ENCODE measurements at regions not wholly inside any gene's neighbourhood (a gene's known extent, or its start where the extent isn't known, plus 50 kb on each side); places are given as distances from the start of the nearest gene placed in this dataset.

DNA sequence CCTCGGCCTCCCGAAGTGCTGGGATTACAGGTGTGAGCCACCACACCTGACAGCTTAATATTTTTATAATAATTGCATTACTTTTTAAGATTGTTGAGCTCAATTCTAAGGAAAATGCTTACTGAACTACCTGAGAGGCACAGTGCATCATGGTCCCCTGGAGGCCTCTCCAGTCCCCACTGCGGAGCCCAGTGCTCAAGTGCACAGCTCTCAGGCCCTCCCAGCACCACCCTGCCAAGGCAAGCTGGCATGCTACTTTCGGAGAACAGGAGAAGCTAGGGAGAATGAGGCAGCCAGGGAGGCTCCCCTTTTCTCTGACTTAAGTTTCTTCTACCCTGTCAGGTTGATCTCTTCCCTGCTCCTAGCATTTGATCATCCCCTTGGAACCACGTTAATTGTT is 64.2 kb upstream of the CECR2 start:
- TF ChIP-seq EZH2 (IDR thresholded peaks at IDR 0.05; ENCODE audit: borderline replicate concordance, low read length): no peak
- TF ChIP-seq, protein P1, sequence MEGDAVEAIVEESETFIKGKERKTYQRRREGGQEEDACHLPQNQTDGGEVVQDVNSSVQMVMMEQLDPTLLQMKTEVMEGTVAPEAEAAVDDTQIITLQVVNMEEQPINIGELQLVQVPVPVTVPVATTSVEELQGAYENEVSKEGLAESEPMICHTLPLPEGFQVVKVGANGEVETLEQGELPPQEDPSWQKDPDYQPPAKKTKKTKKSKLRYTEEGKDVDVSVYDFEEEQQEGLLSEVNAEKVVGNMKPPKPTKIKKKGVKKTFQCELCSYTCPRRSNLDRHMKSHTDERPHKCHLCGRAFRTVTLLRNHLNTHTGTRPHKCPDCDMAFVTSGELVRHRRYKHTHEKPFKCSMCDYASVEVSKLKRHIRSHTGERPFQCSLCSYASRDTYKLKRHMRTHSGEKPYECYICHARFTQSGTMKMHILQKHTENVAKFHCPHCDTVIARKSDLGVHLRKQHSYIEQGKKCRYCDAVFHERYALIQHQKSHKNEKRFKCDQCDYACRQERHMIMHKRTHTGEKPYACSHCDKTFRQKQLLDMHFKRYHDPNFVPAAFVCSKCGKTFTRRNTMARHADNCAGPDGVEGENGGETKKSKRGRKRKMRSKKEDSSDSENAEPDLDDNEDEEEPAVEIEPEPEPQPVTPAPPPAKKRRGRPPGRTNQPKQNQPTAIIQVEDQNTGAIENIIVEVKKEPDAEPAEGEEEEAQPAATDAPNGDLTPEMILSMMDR (conservative IDR thresholded peaks at IDR 0.05 in 1 of 2, IDR thresholded peaks at IDR 0.05 in 1 of 2; ENCODE audit: extremely low read depth in 1 of 2, insufficient read depth in 1 of 2, low read depth in 1 of 2, low read length in 2 of 2): no peak
